GM12865 (cell line): ENCODE measurements at regions not wholly inside any gene's neighbourhood (a gene's known extent, or its start where the extent isn't known, plus 50 kb on each side); places are given as distances from the start of the nearest gene placed in this dataset.

Experiments
- DNase-seq: peaks from one replicate; pipeline ENCODE4 v3.0.0; 2010; ENCODE audit warnings: low read depth
- H3K4me3 ChIP-seq: 2 replicates; pipeline ENCODE4 v1.5.1; 2011; ENCODE audit warnings: mild to moderate bottlenecking, low read depth, low read length, control low read depth
- CTCF ChIP-seq: IDR thresholded peaks from 2 replicates; pipeline ENCODE4 v1.5.1; 2011; ENCODE audit warnings: low read length, control low read depth, low read depth, inconsistent platforms; ENCODE audit not compliant: insufficient read depth; ENCODE audit errors: missing control alignments

- no peak overlapping the region for H3K4me3 ChIP-seq
- no peak for TF ChIP-seq CTCF
- no peak for DNase-seq
Observed at GRCh38 chr3:94179059-94179458, 116.2 kb downstream of the NSUN3 start.

GRCh38 chr3:94183551-94183950 is 120.7 kb downstream of the NSUN3 start:
- H3K4me3 ChIP-seq, result no peak overlapping the region
- no peak for TF ChIP-seq CTCF
- DNase-seq, result no peak

GRCh38 chr3:94184781-94185180 is 121.9 kb downstream of the NSUN3 start:
- no peak overlapping the region for H3K4me3 ChIP-seq
- no peak for DNase-seq
- TF ChIP-seq CTCF, result no peak

- no peak for TF ChIP-seq CTCF
- DNase-seq, result no peak
- no peak overlapping the region for H3K4me3 ChIP-seq
Observed at GRCh38 chr3:94185753-94186152, 122.9 kb downstream of the NSUN3 start.

- TF ChIP-seq CTCF, result no peak
- DNase-seq, result no peak
- H3K4me3 ChIP-seq, result no peak overlapping the region
Observed at GRCh38 chr3:94187697-94188096, 124.8 kb downstream of the NSUN3 start.

- no peak for DNase-seq
Observed at GRCh38 chr3:94195381-94195780, 132.5 kb downstream of the NSUN3 start.

More at GRCh38 chr3:94195381-94195780, 132.5 kb downstream of the NSUN3 start:
- TF ChIP-seq CTCF, result no peak
- H3K4me3 ChIP-seq, result no peak overlapping the region
